IMR-90 (cell line): ENCODE measurements at regions not wholly inside any gene's neighbourhood (a gene's known extent, or its start where the extent isn't known, plus 50 kb on each side); places are given as distances from the start of the nearest gene placed in this dataset.

Experiments used
- ATAC-seq: fragments of 200-7000 bp; cut with Tn5 transposase; 2 replicates; pipeline ENCODE4 v1.9.1; 2020; ENCODE audit warnings: low read depth, mild to moderate bottlenecking, moderate library complexity
- BruUV-seq: library from RNA; stranded (reverse); fragments of 400-500 nt; replicated peaks from 2 replicates; lab custom pipeline; 2021; lab: Mats Ljungman, UMichigan
- CTCF ChIA-PET: fragments of 300-600 bp; formaldehyde crosslinking; extraction: SDS; loops from one replicate; lab custom pipeline; 2021; ENCODE audit warnings: antibody characterized with exemption; lab: Yijun Ruan, JAX
- POLR2A ChIA-PET: fragments of 300-600 bp; sonication (Branson Sonifier 250); formaldehyde crosslinking; loops from one replicate; lab custom pipeline; 2022; ENCODE audit warnings: antibody characterized with exemption; ENCODE audit not compliant: unreplicated experiment; lab: Charles Lee
- DNase-seq: peaks from one replicate; pipeline ENCODE4 v3.0.0; 2013
- H2AFZ ChIP-seq: replicated peaks from 2 replicates; pipeline ENCODE3; 2013; ENCODE audit warnings: low read length, mild to moderate bottlenecking; ENCODE audit not compliant: poor library complexity
- H2AK5ac ChIP-seq: 2 replicates; pipeline ENCODE4 v1.6.1; 2013; ENCODE audit warnings: low read depth, low read length, inconsistent platforms
- H2AK9ac ChIP-seq: replicated peaks from 2 replicates; pipeline ENCODE3; 2013; ENCODE audit warnings: mild to moderate bottlenecking, low read depth, low read length, moderate library complexity; ENCODE audit not compliant: poor library complexity
- H2BK120ac ChIP-seq: 2 replicates; pipeline ENCODE4 v1.6.1; 2013; ENCODE audit warnings: low read depth, low read length, inconsistent platforms
- H2BK15ac ChIP-seq: 3 replicates; pipeline ENCODE4 v1.6.1; 2013; ENCODE audit warnings: low read depth, low read length, inconsistent platforms
- H2BK20ac ChIP-seq: 2 replicates; pipeline ENCODE4 v1.6.1; 2013; ENCODE audit warnings: low read depth, mild to moderate bottlenecking, inconsistent platforms, low read length, moderate library complexity
- H2BK5ac ChIP-seq: 2 replicates; pipeline ENCODE4 v1.6.1; 2013; ENCODE audit warnings: mild to moderate bottlenecking, low read depth, low read length, inconsistent platforms; ENCODE audit not compliant: poor library complexity, severe bottlenecking
- H3K14ac ChIP-seq: replicated peaks from 2 replicates; pipeline ENCODE4 v1.6.1; 2013; ENCODE audit warnings: low read depth, low read length, inconsistent platforms
- H3K18ac ChIP-seq: 2 replicates; pipeline ENCODE4 v1.6.1; 2013; ENCODE audit warnings: low read depth, low read length, control low read depth
- H3K23ac ChIP-seq: 2 replicates; pipeline ENCODE4 v1.6.1; 2013; ENCODE audit warnings: low read depth, low read length, inconsistent platforms
- H3K27ac ChIP-seq: 2 replicates; pipeline ENCODE4 v1.5.1; 2013; ENCODE audit warnings: mild to moderate bottlenecking, control low read depth, low read length; ENCODE audit not compliant: insufficient read depth
- H3K27me3 ChIP-seq: 2 replicates; pipeline ENCODE4 v1.6.1; 2013; ENCODE audit warnings: low read length; ENCODE audit not compliant: control insufficient read depth, insufficient read depth
- H3K36me3 ChIP-seq: 2 replicates; pipeline ENCODE4 v1.6.1; 2013; ENCODE audit warnings: low read length, mixed read lengths; ENCODE audit not compliant: control insufficient read depth, insufficient read depth
- H3K4ac ChIP-seq: 2 replicates; pipeline ENCODE4 v1.6.1; 2013; ENCODE audit warnings: low read depth, low read length, inconsistent platforms
- H3K4me1 ChIP-seq: 2 replicates; pipeline ENCODE4 v1.6.1; 2013; ENCODE audit warnings: low read length, mixed read lengths; ENCODE audit not compliant: control insufficient read depth, insufficient read depth
- H3K4me2 ChIP-seq: 2 replicates; pipeline ENCODE4 v1.6.1; 2013; ENCODE audit warnings: low read depth, mild to moderate bottlenecking, control low read depth, low read length, moderate library complexity
- H3K4me3 ChIP-seq: 2 replicates; pipeline ENCODE4 v1.5.1; 2013; ENCODE audit warnings: low read depth, mild to moderate bottlenecking, control low read depth, low read length, moderate library complexity; ENCODE audit not compliant: insufficient read depth
- H3K56ac ChIP-seq: 2 replicates; pipeline ENCODE4 v1.6.1; 2013; ENCODE audit warnings: low read length, inconsistent platforms; ENCODE audit not compliant: insufficient read depth; ENCODE audit errors: extremely low read depth
- H3K79me1 ChIP-seq, 2 experiments: 2 replicates each; pipeline ENCODE4 v1.6.1; 2013; ENCODE audit warnings: low read length in 2 of 2, inconsistent platforms in 1 of 2, low read depth in 1 of 2
- H3K9ac ChIP-seq: 2 replicates; pipeline ENCODE4 v1.6.1; 2013; ENCODE audit warnings: low read depth, low read length, control low read depth
- H3K9me1 ChIP-seq: 2 replicates; pipeline ENCODE4 v1.6.1; 2013; ENCODE audit warnings: low read length, inconsistent platforms; ENCODE audit not compliant: insufficient read depth
- H3K9me3 ChIP-seq: 2 replicates; pipeline ENCODE4 v1.6.1; 2013; ENCODE audit warnings: low read length; ENCODE audit not compliant: control insufficient read depth, insufficient read depth
- H4K20me1 ChIP-seq: 2 replicates; pipeline ENCODE4 v1.6.1; 2013; ENCODE audit warnings: low read length, inconsistent platforms; ENCODE audit not compliant: insufficient read depth
- H4K5ac ChIP-seq: 2 replicates; pipeline ENCODE4 v1.6.1; 2013; ENCODE audit warnings: mild to moderate bottlenecking, low read depth, low read length, control low read depth
- H4K8ac ChIP-seq, 2 experiments: 2 replicates each; pipeline ENCODE4 v1.6.1; 2013; ENCODE audit warnings: low read depth in 2 of 2, low read length in 2 of 2, control low read depth in 1 of 2, inconsistent platforms in 1 of 2
- H4K91ac ChIP-seq: 2 replicates; pipeline ENCODE4 v1.6.1; 2013; ENCODE audit warnings: low read depth, low read length, inconsistent platforms; ENCODE audit not compliant: insufficient read depth
- BHLHE40 ChIP-seq: fragments of 150-350 bp; IDR thresholded peaks from 2 replicates; pipeline ENCODE4 v1.6.1; 2016; ENCODE audit warnings: mild to moderate bottlenecking, low read depth, low read length
- CEBPB ChIP-seq: IDR thresholded peaks from 2 replicates; pipeline ENCODE4 v1.6.1; 2012; ENCODE audit warnings: low read depth, low read length, improper control_type of control experiment
- CHD1 ChIP-seq: IDR thresholded peaks from 2 replicates; pipeline ENCODE4 v1.6.1; 2012; ENCODE audit warnings: low read depth, low read length, improper control_type of control experiment
- CTCF ChIP-seq: conservative IDR thresholded peaks from 2 replicates; pipeline ENCODE4 v1.5.1; 2012; ENCODE audit warnings: mild to moderate bottlenecking, low read depth, low read length, improper control_type of control experiment
- ELK1 ChIP-seq: fragments of 150-350 bp; IDR thresholded peaks from 2 replicates; pipeline ENCODE4 v1.6.1; 2016; ENCODE audit warnings: low read depth, mild to moderate bottlenecking, low read length, moderate library complexity, borderline replicate concordance
- FOS ChIP-seq: fragments of 150-350 bp; IDR thresholded peaks from 2 replicates; pipeline ENCODE4 v1.6.1; 2016; ENCODE audit warnings: low read depth, low read length
- MAFK ChIP-seq: IDR thresholded peaks from 2 replicates; pipeline ENCODE4 v1.6.1; 2012; ENCODE audit warnings: low read depth, low read length, improper control_type of control experiment
- MAZ ChIP-seq: IDR thresholded peaks from 2 replicates; pipeline ENCODE4 v1.6.1; 2012; ENCODE audit warnings: low read depth, mild to moderate bottlenecking, low read length, improper control_type of control experiment, moderate library complexity, borderline replicate concordance
- MXI1 ChIP-seq: IDR thresholded peaks from 2 replicates; pipeline ENCODE4 v1.6.1; 2012; ENCODE audit warnings: low read depth, mild to moderate bottlenecking, low read length, moderate library complexity, borderline replicate concordance
- NFE2L2 ChIP-seq: fragments of 150-350 bp; IDR thresholded peaks from 2 replicates; pipeline ENCODE4 v1.6.1; 2016; ENCODE audit warnings: low read depth, mild to moderate bottlenecking, low read length
- POLR2A ChIP-seq: IDR thresholded peaks from 2 replicates; pipeline ENCODE4 v1.6.1; 2012; ENCODE audit warnings: mild to moderate bottlenecking, low read depth, low read length
- RAD21 ChIP-seq: IDR thresholded peaks from 2 replicates; pipeline ENCODE4 v1.6.1; 2012; ENCODE audit warnings: low read length, improper control_type of control experiment
- RCOR1 ChIP-seq: IDR thresholded peaks from 2 replicates; pipeline ENCODE4 v1.6.1; 2012; ENCODE audit warnings: mild to moderate bottlenecking, low read length, improper control_type of control experiment; ENCODE audit not compliant: insufficient replicate concordance
- RFX5 ChIP-seq: IDR thresholded peaks from 2 replicates; pipeline ENCODE4 v1.8.0; 2012; ENCODE audit warnings: low read depth, mild to moderate bottlenecking, low read length, moderate library complexity
- SMC3 ChIP-seq: fragments of 150-350 bp; IDR thresholded peaks from 2 replicates; pipeline ENCODE4 v1.6.1; 2016; ENCODE audit warnings: low read depth, mild to moderate bottlenecking, antibody characterized with exemption, low read length, moderate library complexity
- WGBS, 2 experiments: methylation state at CpG; one replicate each; pipeline versions ENCODE4 v1.1.5 to v1.1.7; 2013; ENCODE audit warnings: missing lambda C conversion rate in 2 of 2; ENCODE audit not compliant: insufficient read length in 1 of 2; ENCODE audit errors: extremely low coverage in 2 of 2; 5-methylcytosine and 5-hydroxymethylcytosine counted together
- dilution Hi-C: fragments of 300-500 bp; cut with HindIII; formaldehyde crosslinking; loops from one replicate; pipeline ENCODE4 v1.14.3; 2018; ENCODE audit warnings: low sequenced_read_pairs; ENCODE audit not compliant: unreplicated experiment
- in situ Hi-C: fragments of 300-500 bp; cut with MboI; formaldehyde crosslinking; loops from 3 replicates; pipeline ENCODE4 v1.14.3; 2019; ENCODE audit warnings: low sequenced_read_pairs, inconsistent platforms, mixed read lengths
- intact Hi-C: fragments of 100-400 bp; cut with micrococcal nuclease; formaldehyde crosslinking; loops from 2 replicates; pipeline ENCODE4 v1.10.0; 2022
- TF ChIP-seq, protein P1 (sequence below): fragments of 150-350 bp; IDR thresholded peaks from 2 replicates; pipeline ENCODE4 v1.6.1; 2017; ENCODE audit warnings: mild to moderate bottlenecking, antibody characterized with exemption, low read length, low read depth

DNA sequence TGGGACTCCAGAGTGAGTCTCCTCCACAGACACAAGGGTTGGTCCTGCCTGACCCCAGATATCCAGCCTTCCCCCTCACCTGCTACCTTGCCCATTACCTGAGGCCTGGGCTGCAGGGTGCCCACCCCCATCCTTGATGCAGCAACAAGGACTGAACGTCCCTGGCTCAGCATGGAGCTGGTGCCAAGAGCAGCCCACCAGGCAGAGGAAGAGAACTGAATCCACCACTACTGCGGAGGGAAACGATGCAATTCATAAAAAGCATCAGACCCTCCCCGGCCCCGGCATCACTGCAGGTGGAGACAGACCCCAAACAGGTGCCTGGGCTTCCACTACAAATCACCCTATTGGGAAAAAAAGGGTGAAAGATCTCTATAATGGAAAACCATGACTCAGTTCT lies 131.0 kb upstream of the TNRC6C start:
- Histone ChIP-seq H3K4me2 (no peak overlapping the region), H2AK5ac (no peak overlapping the region), H3K23ac (no peak overlapping the region), H2BK120ac (no peak overlapping the region), H3K9ac (no peak overlapping the region), H3K4me1 (peaks cover 13% of the 10 kb centered on the region), H4K91ac (no peak overlapping the region), H2BK15ac (no peak overlapping the region), H4K5ac (no peak overlapping the region), H3K18ac (no peak overlapping the region), H3K27ac (no peak overlapping the region), H2BK20ac (no peak overlapping the region), H3K79me1 (no peaks in the 10 kb centered on the region), H4K8ac (no peak overlapping the region), H3K4me3 (no peak overlapping the region), H4K20me1 (no peaks in the 10 kb centered on the region; the same call in 1 of the 2 replicates), H2BK5ac (no peak overlapping the region), H3K56ac (no peak overlapping the region), H3K27me3 (peaks cover 21% of the 10 kb centered on the region), H3K9me1 (no peaks in the 10 kb centered on the region; the same call in 1 of the 2 replicates), H3K9me3 (no peaks in the 10 kb centered on the region), H2AFZ (no peak overlapping the region), H3K36me3 (no peaks in the 10 kb centered on the region), H3K4ac (no peak overlapping the region), H3K14ac (no peak overlapping the region), H2AK9ac (no peak overlapping the region)
- ChIA-PET CTCF (no interaction called here), POLR2A (no interaction called here)
- DNase-seq (no peak), ATAC-seq (no peak)
- no TSS peak for BruUV-seq
- in situ Hi-C loops = no loop called here
- intact Hi-C loops = no loop called here
- TF ChIP-seq MXI1 = no peak
- TF ChIP-seq RAD21 = no peak
- TF ChIP-seq MAZ = no peak
- no peak for TF ChIP-seq RCOR1
- no peak for TF ChIP-seq BHLHE40
- TF ChIP-seq RFX5 = no peak
- TF ChIP-seq SMC3 = no peak
- no peak for TF ChIP-seq CHD1
- no peak for TF ChIP-seq FOS
- no peak for TF ChIP-seq POLR2A
- TF ChIP-seq MAFK = no peak
- TF ChIP-seq CTCF = no peak
- TF ChIP-seq ELK1 = no peak
- TF ChIP-seq NFE2L2 = no peak
- no peak for TF ChIP-seq CEBPB
- TF ChIP-seq, protein P1, sequence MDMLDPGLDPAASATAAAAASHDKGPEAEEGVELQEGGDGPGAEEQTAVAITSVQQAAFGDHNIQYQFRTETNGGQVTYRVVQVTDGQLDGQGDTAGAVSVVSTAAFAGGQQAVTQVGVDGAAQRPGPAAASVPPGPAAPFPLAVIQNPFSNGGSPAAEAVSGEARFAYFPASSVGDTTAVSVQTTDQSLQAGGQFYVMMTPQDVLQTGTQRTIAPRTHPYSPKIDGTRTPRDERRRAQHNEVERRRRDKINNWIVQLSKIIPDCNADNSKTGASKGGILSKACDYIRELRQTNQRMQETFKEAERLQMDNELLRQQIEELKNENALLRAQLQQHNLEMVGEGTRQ = no peak
- 0% methylated on average over 1 of the region's 5 CpGs; no CpG with 5 or more reads in 1 of the 2 experiments for WGBS, 2 experiments
- dilution Hi-C loops = no loop called here
